ENCODE measurements at regions not wholly inside any gene's neighbourhood (a gene's known extent, or its start where the extent isn't known, plus 50 kb on each side); places are given as distances from the start of the nearest gene placed in this dataset.
"Not testable (repeated sequence)": the region's sequence is repeated elsewhere in the genome, so short reads cannot be mapped to it uniquely, and the experiment has no call there.

- DNase-seq, result no peak
These were observed 128.3 kb upstream of the LSM14A start for GRCh38 chr19:34044021-34044420.

DNA sequence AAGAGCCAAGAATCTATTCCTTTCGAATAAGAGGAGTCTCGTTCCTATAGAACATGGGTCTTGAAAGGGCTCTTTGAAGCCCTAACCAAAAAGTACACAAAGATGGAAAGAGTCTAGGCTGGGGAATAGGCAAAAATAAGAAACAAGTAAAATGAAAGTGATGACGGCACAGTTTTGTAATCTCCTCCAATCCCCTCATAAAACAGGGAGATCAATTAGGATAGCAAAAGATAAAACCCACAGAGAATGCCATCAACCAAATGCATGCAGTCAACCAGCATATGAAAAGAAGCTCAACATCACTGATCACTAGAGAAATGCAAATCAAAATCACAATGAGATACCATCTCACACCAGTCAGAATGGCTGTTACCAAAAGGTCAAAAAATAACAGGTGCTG is 122.4 kb upstream of the LSM14A start:
- DNase-seq, result no peak

DNA sequence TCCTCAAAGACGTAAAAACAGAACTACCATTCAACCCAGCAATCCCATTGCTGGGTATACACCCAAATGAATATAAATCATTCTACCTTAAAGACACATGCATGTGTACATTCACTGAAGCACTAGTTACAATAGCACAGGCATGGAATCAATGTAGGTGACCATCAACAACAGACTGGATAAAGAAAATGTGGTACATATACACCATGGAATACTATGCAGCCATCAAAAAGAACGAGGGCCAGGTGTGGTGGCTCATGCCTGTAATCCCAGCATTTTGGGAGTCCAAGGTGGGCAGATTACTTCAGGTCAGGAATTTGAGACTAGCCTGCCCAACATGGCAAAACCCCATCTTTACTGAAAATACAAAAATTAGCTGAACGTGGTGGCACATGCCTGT is 121.9 kb upstream of the LSM14A start:
- not testable (repeated sequence) for DNase-seq

- no peak for DNase-seq
These were observed 121.0 kb upstream of the LSM14A start for GRCh38 chr19:34051255-34051654.

- DNase-seq, result no peak
These were observed 115.1 kb upstream of the LSM14A start for GRCh38 chr19:34057155-34057554.

DNA sequence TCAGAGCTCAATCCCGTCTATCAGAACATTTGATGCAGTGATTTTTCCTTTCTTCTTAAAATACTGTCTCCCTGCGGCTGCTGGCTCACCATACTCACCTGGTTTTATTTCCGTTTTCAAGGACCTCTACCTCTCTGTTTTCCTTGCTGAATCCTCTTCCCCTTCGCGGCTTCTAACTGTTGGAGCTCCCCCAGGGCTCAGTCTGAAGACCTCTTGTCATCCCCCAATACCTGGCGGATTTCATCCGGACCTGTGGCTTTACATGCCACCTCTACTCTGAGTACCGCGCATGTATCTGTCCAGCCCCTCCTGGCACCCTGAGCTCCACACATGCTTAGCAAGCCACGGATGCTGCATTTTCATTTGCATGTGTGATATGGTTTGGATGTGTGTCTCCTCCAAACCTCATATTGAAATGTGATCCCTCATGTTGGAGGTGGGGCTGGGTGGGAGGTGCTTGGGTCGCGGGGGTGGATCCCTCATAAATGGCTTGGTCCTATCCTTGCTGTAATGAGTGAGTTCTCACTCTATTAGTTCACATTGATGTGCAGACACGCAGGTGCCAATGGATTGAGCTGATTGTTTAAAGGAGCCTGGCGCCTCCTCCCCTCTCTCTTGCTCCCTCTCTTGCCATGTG is 106.2 kb upstream of the LSM14A start:
- no peak for DNase-seq

DNA sequence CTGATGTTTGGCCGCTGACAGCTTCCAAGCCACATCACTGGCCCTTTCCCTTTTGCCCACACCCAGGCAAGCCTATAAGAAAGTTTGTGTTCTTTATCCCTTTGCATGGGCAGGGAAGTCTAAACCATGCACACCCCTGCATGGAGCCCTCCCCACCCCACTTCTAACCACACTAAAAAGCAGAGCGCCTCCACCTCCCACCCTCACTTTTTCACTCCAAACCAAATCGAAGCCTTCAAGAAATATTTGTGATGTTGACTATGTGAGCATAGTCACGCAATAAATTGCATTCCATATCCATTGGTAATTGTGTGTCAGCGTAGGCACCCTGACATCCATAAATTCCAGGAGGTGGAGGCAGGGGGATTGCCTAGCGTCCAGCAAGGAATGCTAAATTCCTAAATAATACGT is 104.4 kb upstream of the LSM14A start:
- DNase-seq, result no peak

DNA sequence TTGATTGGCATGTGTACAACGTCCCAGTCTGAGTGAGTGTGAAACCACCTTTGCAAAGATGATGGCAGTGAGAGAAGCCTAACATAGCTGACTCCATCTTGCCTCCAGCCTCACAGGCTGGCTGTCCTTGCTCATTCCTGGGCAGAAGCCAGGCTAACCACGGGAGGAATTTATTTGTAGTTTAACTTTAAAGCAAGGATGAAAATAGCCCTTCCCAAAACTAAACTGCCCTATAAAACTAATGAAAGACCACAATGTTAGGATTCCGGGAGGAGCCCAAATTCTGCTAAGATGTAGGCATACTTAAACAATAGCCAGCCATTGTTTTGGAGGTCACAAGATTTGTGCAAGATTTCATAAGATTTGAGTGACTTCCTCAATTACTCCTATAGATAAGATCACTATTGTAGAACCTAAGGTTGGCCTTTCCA is 96.6 kb upstream of the LSM14A start:
- no peak for DNase-seq

DNA sequence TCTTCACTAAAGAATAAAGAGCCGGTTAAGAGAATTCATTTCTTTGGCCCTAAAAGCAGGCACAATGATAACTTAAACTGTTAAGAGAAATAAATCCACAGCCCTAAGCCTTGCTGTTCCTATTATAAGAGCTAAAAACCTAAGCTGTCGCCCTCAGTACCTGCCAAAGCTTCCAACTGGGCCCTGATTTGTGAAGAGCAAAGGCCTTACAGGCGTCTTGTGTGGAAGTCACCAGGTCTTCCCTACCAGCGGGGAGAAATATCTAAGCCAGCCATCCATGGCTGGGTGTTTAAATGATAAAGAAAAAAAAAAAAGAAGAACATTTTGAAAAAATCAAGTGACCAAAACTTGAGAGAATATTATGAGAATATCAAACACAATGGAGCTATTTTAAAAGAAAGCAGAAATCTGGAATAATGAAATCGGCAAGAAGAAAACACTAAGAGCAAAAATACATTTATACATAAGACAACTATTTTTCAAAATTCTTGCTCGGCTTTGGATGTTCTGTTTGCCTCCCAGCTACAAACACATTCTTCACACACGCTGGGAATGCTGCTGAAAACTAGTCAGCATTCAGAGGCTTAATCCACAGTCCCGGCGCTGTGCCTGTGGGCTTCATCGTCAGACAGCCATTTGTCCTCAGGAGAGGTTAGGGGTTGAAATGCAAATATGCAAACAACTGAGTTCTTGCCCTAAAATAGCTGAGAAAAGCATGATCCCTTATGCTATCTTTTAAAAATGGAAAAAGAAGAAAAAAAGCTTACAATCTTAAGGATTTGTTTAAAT is 89.8 kb upstream of the LSM14A start:
- DNase-seq, result no peak

DNA sequence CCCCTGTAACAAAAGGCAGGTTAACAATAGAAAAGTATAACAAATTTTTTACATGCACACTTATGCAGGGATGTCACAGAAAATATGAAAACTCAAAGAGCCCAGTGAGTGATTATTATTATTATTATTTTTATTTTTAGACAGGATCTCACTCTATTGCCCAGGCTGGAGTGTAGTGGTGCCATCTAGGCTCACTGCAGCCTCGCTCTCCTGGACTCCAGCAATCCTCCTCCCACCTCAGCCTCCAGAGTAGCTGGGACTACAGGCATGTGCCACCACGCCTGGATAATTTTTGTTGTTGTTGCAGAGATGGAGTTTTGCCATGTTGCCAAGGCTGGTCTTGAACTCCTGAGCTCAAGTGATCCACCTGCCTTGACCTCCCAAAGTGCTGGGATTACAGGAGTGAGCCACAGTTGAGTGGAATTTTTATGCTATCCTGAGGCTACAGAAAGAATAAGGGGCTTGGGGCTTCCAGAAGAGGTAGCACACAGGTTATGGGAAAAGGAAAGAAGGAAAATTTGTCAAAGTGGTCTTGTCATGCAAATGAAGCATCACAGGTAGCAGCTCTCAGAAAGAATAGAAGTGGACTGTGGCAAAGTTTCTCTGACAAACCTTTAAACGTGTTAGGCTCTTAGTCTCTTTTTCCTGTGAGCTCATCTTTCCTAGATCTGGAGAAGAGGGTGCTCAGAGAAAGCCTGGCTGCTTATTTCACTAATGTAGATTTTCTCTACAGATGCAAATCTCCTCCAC is 87.7 kb upstream of the LSM14A start:
- DNase-seq, result no peak

GRCh38 chr19:34085336-34085735 is 87.0 kb upstream of the LSM14A start:
- no peak for DNase-seq

DNA sequence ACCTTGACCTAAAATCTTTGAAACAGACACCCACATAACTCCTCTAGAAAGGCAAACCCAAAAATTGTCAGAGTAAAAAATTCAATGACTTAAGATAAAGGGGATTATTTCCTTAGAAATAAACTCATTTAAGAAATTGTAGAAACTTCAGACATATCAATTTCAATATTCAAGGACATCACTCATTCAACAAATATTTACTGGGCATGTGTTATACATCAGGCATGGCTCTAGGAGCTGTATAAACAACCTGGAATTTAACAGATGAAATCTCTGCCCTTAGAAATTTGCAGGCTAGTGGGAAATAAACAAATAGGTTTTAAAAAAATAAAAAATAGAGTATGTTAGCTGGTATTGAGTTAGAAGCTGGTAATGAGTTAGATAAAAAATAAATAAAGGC is 84.0 kb upstream of the LSM14A start:
- DNase-seq, result no peak

DNA sequence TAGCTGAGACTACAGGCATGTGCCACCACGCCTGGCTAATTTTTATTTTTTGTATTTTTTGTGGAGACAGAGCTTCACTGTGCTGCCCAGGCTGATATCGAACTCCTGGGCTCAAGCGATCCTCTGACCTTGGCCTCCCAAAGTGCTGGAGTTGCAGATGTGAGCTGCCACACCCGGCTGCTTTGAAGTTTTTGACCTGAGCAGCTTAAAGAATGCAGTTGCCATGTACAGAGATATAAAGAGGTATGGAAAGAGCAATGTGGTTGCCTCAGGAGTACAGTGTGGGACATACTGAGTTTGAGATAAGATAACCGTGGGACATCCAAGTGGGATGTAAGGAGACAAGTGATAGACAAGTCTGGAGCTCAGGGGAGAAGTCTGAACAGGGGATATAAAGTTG is 82.7 kb upstream of the LSM14A start:
- no peak for DNase-seq

DNA sequence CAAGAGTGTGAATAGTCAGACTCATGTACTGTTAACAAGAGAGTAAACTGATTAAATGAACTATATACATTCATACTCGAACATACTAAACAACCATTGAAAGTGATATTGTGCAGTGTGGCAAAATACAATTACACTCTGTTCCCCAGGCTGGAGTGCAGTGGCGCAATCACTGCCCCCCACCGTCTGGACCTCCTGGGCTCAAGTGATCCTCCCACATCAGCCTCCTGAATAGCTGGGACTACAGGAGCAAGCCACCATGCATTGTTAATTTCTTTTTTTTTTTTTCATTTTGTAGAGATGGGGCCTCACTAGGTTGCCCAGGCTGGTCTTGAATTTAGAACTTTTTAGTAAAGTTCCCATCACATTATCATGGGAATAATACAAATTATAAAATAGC is 77.3 kb upstream of the LSM14A start:
- no peak for DNase-seq

GRCh38 chr19:34095411-34095810 is 76.9 kb upstream of the LSM14A start:
- DNase-seq, result not testable (repeated sequence)

- DNase-seq, result no peak
These were observed 76.0 kb upstream of the LSM14A start for GRCh38 chr19:34096020-34096915.

DNA sequence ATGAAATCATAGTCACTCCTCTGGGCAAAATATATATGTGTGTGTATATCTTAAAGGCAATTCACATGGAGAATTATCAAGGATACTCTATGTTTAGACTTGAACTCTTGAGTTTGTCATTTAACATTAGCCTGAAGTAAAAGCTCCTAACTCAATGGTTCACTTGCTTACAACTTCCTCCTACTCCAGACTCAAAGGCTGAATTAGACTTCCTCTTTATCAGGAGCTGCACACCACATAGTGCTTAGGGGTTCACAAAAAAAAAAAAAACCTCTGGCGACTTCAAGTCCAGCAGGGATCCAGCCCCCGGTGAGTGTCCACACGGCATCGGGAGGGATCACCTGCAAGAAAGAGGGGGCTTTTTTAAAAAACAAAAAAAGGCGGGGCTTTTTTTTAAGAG is 68.2 kb upstream of the LSM14A start:
- peak; percentile 17 for DNase-seq

- DNase-seq, result peak; percentile 38
These were observed 67.7 kb upstream of the LSM14A start for GRCh38 chr19:34104557-34104956.

DNA sequence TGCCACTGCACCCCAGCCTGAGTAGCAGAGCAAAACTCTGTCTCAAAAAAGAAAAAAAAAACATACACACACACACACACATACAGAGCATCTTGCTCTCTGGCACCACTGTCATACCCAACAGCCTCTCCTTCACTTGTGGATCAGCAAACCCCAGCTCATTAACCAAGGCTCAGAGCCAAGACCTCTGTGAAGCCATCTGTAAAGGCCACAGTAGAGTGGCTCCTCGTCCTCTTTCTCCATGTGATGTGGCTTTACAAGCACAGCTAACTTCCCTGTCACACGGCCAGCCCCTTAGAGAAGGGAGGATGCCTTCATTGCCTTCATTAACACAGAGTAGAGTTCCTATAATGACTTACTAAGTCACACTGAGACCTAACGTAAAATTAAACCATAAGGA is 62.7 kb upstream of the LSM14A start:
- no peak for DNase-seq

GRCh38 chr19:34118879-34119748 is 53.2 kb upstream of the LSM14A start:
- DNase-seq, result peak; percentile 34

DNA sequence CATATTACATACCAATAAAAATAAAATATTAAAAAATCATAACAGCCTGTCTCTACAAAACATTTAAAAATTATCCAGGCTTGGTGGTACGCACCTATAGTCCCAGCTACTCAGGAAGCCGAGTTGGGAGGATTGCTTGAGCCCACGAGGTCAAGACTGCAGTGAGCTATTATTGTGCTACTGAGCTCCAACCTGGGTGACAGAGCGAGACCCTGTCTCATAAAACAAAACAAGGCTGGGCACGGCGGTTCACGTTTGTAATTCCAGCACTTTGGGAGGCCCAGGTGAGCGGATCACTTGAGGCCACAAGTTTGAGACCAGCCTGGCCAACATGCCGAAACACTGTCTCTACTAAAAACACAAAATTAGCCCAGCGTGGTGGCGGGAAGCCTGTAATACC is 52.2 kb upstream of the LSM14A start:
- DNase-seq, result peak; percentile 13

Data from activated effector memory CD4-positive, alpha-beta T cell treated with anti-CD3 and anti-CD28 coated beads, Interleukin-2, amount 50 U/mL, for 16 hours (primary cell).